ENCODE measurements at regions not wholly inside any gene's neighbourhood (a gene's known extent, or its start where the extent isn't known, plus 50 kb on each side); places are given as distances from the start of the nearest gene placed in this dataset.

DNA sequence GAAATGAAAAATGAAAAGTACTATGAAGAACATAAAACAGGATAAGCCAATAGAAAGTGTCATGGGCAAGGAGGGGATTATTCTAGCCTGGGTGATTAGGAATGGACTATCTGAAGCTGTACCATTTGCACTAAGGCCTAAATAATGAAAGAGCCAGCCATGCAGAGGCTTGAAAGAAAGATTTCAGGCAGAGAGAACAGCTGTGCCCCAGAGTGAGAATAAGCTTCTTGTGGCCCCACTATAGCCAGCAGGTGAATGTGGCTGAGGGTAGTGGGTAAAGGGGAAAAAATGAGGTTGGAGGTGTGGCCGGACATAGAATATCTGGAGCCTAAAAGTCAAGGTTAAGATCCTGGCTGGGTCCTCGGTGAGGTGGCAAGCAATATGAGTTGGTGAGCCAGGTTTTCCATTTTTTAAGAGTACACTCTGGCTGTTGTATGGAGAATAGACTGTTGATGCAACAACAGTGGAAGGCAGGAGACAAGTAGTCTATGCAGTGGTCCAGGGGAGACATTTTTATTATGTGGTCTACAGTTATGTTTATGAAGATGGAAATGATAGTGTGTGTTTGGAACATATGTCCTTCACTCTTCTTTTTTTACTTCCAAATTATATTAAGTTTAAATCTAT is 135.2 kb upstream of the SETBP1 start:
- TF ChIP-seq, protein P1, sequence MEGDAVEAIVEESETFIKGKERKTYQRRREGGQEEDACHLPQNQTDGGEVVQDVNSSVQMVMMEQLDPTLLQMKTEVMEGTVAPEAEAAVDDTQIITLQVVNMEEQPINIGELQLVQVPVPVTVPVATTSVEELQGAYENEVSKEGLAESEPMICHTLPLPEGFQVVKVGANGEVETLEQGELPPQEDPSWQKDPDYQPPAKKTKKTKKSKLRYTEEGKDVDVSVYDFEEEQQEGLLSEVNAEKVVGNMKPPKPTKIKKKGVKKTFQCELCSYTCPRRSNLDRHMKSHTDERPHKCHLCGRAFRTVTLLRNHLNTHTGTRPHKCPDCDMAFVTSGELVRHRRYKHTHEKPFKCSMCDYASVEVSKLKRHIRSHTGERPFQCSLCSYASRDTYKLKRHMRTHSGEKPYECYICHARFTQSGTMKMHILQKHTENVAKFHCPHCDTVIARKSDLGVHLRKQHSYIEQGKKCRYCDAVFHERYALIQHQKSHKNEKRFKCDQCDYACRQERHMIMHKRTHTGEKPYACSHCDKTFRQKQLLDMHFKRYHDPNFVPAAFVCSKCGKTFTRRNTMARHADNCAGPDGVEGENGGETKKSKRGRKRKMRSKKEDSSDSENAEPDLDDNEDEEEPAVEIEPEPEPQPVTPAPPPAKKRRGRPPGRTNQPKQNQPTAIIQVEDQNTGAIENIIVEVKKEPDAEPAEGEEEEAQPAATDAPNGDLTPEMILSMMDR (IDR thresholded peaks at IDR 0.05): no peak
- Histone ChIP-seq H3K27ac (no peak overlapping the region), H3K4me3 (no peak overlapping the region), H3K27me3 (no peaks in the 10 kb centered on the region), H3K9me3 (no peaks in the 10 kb centered on the region), H3K4me1 (no peaks in the 10 kb centered on the region), H3K36me3 (no peaks in the 10 kb centered on the region)
- no peak for DNase-seq (ENCODE audit: low spot score)

DNA sequence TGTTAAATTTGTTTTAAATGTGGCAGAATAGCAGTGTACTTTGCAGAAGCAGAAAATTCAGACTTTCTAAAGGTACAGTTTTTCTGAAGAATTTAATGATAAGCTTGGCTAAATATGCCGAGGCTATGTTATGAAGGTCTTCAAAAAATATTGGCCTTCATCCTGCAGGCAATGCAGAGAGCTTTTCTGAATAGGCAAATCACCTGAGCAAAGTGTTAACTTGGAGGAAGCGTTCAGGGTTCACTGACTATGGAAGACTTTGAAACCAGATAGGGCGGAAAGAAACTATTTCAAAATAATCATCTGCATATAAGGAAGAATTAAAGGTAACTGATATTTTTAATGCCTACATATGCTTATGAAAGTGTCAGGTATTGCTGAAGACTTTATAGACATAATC is 133.7 kb upstream of the SETBP1 start:
- Histone ChIP-seq H3K27ac (no peak overlapping the region), H3K9me3 (no peaks in the 10 kb centered on the region), H3K27me3 (no peaks in the 10 kb centered on the region), H3K36me3 (no peaks in the 10 kb centered on the region), H3K4me3 (no peak overlapping the region), H3K4me1 (no peaks in the 10 kb centered on the region)
- no peak for DNase-seq (ENCODE audit: low spot score)
- TF ChIP-seq, protein P1 (IDR thresholded peaks at IDR 0.05): no peak

DNA sequence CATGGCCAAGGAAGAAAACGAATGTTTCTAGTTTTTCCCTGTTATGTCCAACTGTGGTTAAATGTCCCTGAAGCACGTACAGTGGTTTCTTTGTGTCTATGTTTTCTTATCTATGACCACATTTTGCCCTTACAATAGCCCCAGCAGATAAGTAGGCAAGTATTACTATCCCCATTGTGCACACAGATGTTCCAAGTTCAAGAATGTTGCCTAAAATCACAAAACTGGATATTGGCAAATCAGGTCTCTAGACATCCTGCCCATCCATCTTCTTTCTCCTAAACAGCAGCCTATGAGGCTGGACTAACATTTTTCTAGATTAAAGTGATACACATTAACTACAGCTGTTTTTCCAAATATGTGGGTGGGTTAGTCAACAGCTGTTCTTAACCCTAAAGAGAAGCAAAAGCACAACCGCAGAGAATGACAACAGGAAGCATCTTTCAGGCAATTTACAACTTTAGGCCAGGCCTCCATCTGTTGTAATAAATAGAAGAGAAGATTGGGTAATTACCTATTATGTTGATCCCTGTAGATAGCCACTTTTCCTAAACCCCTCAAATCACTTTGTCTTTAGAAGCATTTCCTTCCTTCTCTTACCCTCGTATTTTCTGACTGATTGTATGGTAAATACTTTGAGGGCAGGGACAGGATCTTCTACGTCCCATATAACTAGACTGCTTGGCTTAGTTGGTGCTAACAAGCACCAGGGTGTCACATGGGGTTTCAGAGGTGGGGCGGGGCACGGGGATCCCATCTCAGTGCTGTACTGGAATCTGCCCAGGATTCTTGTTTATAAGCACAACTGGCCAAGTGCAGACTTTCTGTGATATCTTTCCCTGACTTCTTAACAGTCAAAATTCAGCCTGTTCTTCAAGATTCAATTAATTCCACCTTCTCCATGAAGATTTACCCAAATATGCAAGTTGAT is 132.1 kb upstream of the SETBP1 start:
- Histone ChIP-seq H3K27ac (peak overlapping the region in 1 of 2 donors; percentile 16), H3K4me1 (no peaks in the 10 kb centered on the region), H3K9me3 (no peaks in the 10 kb centered on the region), H3K4me3 (no peak overlapping the region), H3K27me3 (no peaks in the 10 kb centered on the region), H3K36me3 (no peaks in the 10 kb centered on the region)
- TF ChIP-seq, protein P1 (IDR thresholded peaks at IDR 0.05): no peak
- DNase-seq (ENCODE audit: low spot score): no peak

DNA sequence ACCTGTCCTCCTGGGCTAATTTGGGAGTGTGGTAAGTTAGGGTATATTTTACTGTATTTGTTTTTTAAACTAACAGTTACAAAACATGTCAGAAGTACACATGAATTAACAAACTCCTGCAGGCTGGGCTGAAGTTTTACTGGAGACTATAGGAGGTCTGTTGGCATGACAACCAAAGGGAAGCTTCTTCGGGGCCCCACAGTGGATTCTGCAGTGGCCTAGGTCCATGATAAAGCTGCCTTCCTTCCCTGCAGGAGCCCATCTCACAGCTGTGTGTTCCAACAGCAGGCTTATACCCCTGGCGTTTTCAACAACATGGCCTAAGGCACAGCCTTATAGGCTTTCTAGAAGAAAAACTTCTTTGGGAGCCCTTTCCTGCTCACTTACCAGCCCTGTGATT is 128.0 kb upstream of the SETBP1 start:
- Histone ChIP-seq H3K9me3 (no peaks in the 10 kb centered on the region), H3K27ac (no peak overlapping the region), H3K27me3 (no peaks in the 10 kb centered on the region)

DNA sequence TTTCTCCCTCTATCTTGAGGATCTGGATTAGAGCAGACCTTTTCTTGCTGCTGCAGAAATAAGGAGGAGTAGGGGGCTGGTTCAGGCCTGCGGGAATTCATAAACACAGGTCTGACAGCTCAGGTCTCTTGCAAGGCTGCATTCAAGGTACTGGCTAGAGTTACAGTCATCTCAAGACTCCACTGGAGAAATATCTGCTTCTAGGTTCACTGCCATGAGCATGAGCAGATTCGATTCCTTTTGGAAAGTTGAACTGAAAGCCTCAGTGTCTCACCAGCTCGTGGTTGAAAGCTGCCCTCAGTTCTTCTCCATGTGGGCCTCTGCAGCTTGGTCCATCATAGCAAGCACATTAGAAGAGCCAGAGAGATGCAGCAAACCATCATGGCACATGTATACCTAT is 124.4 kb upstream of the SETBP1 start:
- Histone ChIP-seq H3K4me3 (no peak overlapping the region), H3K27me3 (no peaks in the 10 kb centered on the region), H3K27ac (no peak overlapping the region), H3K36me3 (no peaks in the 10 kb centered on the region), H3K4me1 (no peaks in the 10 kb centered on the region), H3K9me3 (no peaks in the 10 kb centered on the region)
- TF ChIP-seq, protein P1 (IDR thresholded peaks at IDR 0.05): no peak
- no peak for DNase-seq (ENCODE audit: low spot score)

More for the DNA sequence above, 128.0 kb upstream of the SETBP1 start:
- DNase-seq (ENCODE audit: low spot score): no peak
- no peaks in the 10 kb centered on the region for H3K36me3 ChIP-seq
- H3K4me1 ChIP-seq: no peaks in the 10 kb centered on the region
- TF ChIP-seq, protein P1 (IDR thresholded peaks at IDR 0.05): no peak
- no peak overlapping the region for H3K4me3 ChIP-seq

Measured in right atrium auricular region (tissue), 2 donors.